ENCODE measurements at regions not wholly inside any gene's neighbourhood (a gene's known extent, or its start where the extent isn't known, plus 50 kb on each side); places are given as distances from the start of the nearest gene placed in this dataset.

DNA sequence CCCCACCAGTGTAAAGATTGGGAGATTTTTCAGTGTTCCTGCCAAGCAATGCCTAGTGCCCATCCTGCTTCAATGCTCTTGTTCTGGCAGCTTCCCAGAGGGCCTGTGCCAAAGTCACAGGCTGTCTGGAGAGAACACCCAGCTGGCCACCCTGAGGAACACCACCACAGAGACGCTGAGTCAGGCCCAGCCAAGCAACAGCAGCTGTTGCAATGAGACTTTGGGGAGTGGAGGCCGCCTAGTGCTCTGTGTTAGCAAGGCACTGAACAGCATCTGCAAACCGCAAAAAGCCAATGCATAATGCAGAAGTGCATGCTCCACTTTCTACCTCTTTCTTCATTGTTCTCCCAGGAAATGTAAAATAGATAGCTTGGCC lies 168.1 kb downstream of the NXPE2 start:
- H3K9ac ChIP-seq (ENCODE audit: low read depth in 1 of 2, low read length in 2 of 2): no peak overlapping the region
- H3K27ac ChIP-seq (ENCODE audit: low read depth in 1 of 2, low read length in 2 of 2): no peak overlapping the region
- no peak overlapping the region for H3K4me3 ChIP-seq (ENCODE audit: low read depth in 1 of 3, low read length in 3 of 3)
- DNase-seq (ENCODE audit: low spot score): no peak
- TF ChIP-seq NR2F2 (IDR thresholded peaks at IDR 0.05): no peak
- no peak for TF ChIP-seq ZBTB33 (IDR thresholded peaks at IDR 0.05)
- no peak for TF ChIP-seq HNF4G (IDR thresholded peaks at IDR 0.05)
- TF ChIP-seq, protein P1, sequence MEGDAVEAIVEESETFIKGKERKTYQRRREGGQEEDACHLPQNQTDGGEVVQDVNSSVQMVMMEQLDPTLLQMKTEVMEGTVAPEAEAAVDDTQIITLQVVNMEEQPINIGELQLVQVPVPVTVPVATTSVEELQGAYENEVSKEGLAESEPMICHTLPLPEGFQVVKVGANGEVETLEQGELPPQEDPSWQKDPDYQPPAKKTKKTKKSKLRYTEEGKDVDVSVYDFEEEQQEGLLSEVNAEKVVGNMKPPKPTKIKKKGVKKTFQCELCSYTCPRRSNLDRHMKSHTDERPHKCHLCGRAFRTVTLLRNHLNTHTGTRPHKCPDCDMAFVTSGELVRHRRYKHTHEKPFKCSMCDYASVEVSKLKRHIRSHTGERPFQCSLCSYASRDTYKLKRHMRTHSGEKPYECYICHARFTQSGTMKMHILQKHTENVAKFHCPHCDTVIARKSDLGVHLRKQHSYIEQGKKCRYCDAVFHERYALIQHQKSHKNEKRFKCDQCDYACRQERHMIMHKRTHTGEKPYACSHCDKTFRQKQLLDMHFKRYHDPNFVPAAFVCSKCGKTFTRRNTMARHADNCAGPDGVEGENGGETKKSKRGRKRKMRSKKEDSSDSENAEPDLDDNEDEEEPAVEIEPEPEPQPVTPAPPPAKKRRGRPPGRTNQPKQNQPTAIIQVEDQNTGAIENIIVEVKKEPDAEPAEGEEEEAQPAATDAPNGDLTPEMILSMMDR (IDR thresholded peaks at IDR 0.05; ENCODE audit: low read depth, low read length, missing input control): no peak
- TF ChIP-seq, protein P2, sequence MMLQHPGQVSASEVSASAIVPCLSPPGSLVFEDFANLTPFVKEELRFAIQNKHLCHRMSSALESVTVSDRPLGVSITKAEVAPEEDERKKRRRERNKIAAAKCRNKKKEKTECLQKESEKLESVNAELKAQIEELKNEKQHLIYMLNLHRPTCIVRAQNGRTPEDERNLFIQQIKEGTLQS (IDR thresholded peaks at IDR 0.05): no peak
- no peak for TF ChIP-seq EGR1 (IDR thresholded peaks at IDR 0.05; ENCODE audit: low read depth in 2 of 2)
- TF ChIP-seq JUND (IDR thresholded peaks at IDR 0.05): no peak
- TF ChIP-seq HNF4A (conservative IDR thresholded peaks at IDR 0.05): no peak
- TF ChIP-seq TAF1 (conservative IDR thresholded peaks at IDR 0.05): no peak
- TF ChIP-seq, protein P3, sequence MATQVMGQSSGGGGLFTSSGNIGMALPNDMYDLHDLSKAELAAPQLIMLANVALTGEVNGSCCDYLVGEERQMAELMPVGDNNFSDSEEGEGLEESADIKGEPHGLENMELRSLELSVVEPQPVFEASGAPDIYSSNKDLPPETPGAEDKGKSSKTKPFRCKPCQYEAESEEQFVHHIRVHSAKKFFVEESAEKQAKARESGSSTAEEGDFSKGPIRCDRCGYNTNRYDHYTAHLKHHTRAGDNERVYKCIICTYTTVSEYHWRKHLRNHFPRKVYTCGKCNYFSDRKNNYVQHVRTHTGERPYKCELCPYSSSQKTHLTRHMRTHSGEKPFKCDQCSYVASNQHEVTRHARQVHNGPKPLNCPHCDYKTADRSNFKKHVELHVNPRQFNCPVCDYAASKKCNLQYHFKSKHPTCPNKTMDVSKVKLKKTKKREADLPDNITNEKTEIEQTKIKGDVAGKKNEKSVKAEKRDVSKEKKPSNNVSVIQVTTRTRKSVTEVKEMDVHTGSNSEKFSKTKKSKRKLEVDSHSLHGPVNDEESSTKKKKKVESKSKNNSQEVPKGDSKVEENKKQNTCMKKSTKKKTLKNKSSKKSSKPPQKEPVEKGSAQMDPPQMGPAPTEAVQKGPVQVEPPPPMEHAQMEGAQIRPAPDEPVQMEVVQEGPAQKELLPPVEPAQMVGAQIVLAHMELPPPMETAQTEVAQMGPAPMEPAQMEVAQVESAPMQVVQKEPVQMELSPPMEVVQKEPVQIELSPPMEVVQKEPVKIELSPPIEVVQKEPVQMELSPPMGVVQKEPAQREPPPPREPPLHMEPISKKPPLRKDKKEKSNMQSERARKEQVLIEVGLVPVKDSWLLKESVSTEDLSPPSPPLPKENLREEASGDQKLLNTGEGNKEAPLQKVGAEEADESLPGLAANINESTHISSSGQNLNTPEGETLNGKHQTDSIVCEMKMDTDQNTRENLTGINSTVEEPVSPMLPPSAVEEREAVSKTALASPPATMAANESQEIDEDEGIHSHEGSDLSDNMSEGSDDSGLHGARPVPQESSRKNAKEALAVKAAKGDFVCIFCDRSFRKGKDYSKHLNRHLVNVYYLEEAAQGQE (IDR thresholded peaks at IDR 0.05): no peak
- H3K9me3 ChIP-seq (ENCODE audit: control insufficient read depth in 4 of 4, low read length in 3 of 4): peaks cover 0 to 2% (median 0%) of the 10 kb centered on the region in 4 donors
- no peaks in the 10 kb centered on the region for H3K4me1 ChIP-seq (ENCODE audit: control insufficient read depth in 4 of 4, insufficient read depth in 4 of 4, low read length in 3 of 4)
- 56% methylated on average over 3 of the region's 3 CpGs for WGBS
- H3K36me3 ChIP-seq (ENCODE audit: control insufficient read depth in 4 of 4, insufficient read depth in 3 of 4, low read depth in 1 of 4, low read length in 3 of 4): no peaks in the 10 kb centered on the region
- H3K27me3 ChIP-seq (ENCODE audit: control insufficient read depth in 4 of 4, insufficient read depth in 4 of 4, low read length in 3 of 4): peaks cover 0 to 7% (median 1%) of the 10 kb centered on the region in 4 donors

GRCh38 chr11:114847306-114847975 lies 169.1 kb downstream of the NXPE2 start:
- H3K27me3 ChIP-seq (ENCODE audit: control insufficient read depth in 4 of 4, insufficient read depth in 4 of 4, low read length in 3 of 4): peaks cover 0 to 7% (median 1%) of the 10 kb centered on the region in 4 donors
- H3K4me3 ChIP-seq (ENCODE audit: low read depth in 1 of 3, low read length in 3 of 3): no peak overlapping the region
- peaks cover 0 to 2% (median 0%) of the 10 kb centered on the region in 4 donors for H3K9me3 ChIP-seq (ENCODE audit: control insufficient read depth in 4 of 4, low read length in 3 of 4)
- 28% methylated on average over 7 of the region's 7 CpGs for WGBS
- H3K4me1 ChIP-seq (ENCODE audit: control insufficient read depth in 4 of 4, insufficient read depth in 4 of 4, low read length in 3 of 4): no peaks in the 10 kb centered on the region
- no peak overlapping the region for H3K27ac ChIP-seq (ENCODE audit: low read depth in 1 of 2, low read length in 2 of 2)
- H3K36me3 ChIP-seq (ENCODE audit: control insufficient read depth in 4 of 4, insufficient read depth in 3 of 4, low read depth in 1 of 4, low read length in 3 of 4): no peaks in the 10 kb centered on the region
- no peak overlapping the region for H3K9ac ChIP-seq (ENCODE audit: low read depth in 1 of 2, low read length in 2 of 2)
- DNase-seq (ENCODE audit: low spot score): no peak
- TF ChIP-seq JUND (IDR thresholded peaks at IDR 0.05) (no peak), FOXA2 (IDR thresholded peaks at IDR 0.05) (no peak), YY1 (IDR thresholded peaks at IDR 0.05) (no peak), HNF4A (conservative IDR thresholded peaks at IDR 0.05) (no peak), FOXA1 (IDR thresholded peaks at IDR 0.05) (no peak), RAD21 (IDR thresholded peaks at IDR 0.05) (no peak), EGR1 (IDR thresholded peaks at IDR 0.05; ENCODE audit: low read depth in 2 of 2) (no peak), NR2F2 (IDR thresholded peaks at IDR 0.05) (no peak), RXRA (IDR thresholded peaks at IDR 0.05) (no peak), SP1 (IDR thresholded peaks at IDR 0.05) (no peak), TAF1 (conservative IDR thresholded peaks at IDR 0.05) (no peak), HNF4G (IDR thresholded peaks at IDR 0.05) (no peak), GABPA (IDR thresholded peaks at IDR 0.05 in 1 of 2, conservative IDR thresholded peaks at IDR 0.05 in 1 of 2) (no peak)
- TF ChIP-seq, protein P3 (IDR thresholded peaks at IDR 0.05): no peak
- TF ChIP-seq, protein P1 (IDR thresholded peaks at IDR 0.05; ENCODE audit: low read depth, low read length, missing input control): no peak
- TF ChIP-seq, protein P2 (IDR thresholded peaks at IDR 0.05): no peak
